ENCODE measurements at regions not wholly inside any gene's neighbourhood (a gene's known extent, or its start where the extent isn't known, plus 50 kb on each side); places are given as distances from the start of the nearest gene placed in this dataset.

DNA sequence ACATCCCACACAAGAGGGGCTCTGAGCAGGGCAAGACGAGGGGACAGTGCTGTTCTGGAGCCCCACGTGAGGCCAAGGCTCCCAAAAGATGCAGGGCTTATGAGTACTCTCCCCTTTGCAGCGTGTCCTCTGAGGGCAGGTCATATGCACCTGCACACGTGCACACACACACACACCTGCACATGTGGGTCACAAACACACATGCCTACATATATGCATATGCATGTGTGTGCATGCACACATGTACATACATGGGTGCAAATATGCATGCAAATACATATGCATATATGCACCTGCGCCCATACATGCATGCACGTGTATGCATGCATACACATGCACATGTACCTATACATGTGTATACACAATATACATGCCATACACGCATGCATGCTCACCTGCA, 197.9 kb downstream of the NPHP4 start:
- H3K36me3 ChIP-seq (ENCODE audit: control insufficient read depth in 4 of 4, insufficient read depth in 3 of 4, low read depth in 1 of 4, low read length in 3 of 4) = no peaks in the 10 kb centered on the region
- no peak overlapping the region for H3K4me3 ChIP-seq (ENCODE audit: low read depth in 1 of 3, low read length in 3 of 3)
- H3K4me1 ChIP-seq (ENCODE audit: control insufficient read depth in 4 of 4, insufficient read depth in 4 of 4, low read length in 3 of 4) = no peaks in the 10 kb centered on the region
- H3K27ac ChIP-seq (ENCODE audit: low read depth in 1 of 2, low read length in 2 of 2) = no peak overlapping the region
- 78% methylated on average over 7 of the region's 7 CpGs for WGBS
- H3K9me3 ChIP-seq (ENCODE audit: control insufficient read depth in 4 of 4, low read length in 3 of 4) = peaks cover 0 to 4% (median 2%) of the 10 kb centered on the region in 4 donors
- H3K9ac ChIP-seq (ENCODE audit: low read depth in 1 of 2, low read length in 2 of 2) = no peak overlapping the region
- DNase-seq (ENCODE audit: low spot score) = no peak
- peaks cover 0 to 5% (median 1%) of the 10 kb centered on the region in 4 donors for H3K27me3 ChIP-seq (ENCODE audit: control insufficient read depth in 4 of 4, insufficient read depth in 4 of 4, low read length in 3 of 4)
- no peak for TF ChIP-seq EGR1 (IDR thresholded peaks at IDR 0.05; ENCODE audit: low read depth in 2 of 2)
- TF ChIP-seq FOXA1 (IDR thresholded peaks at IDR 0.05) = no peak
- TF ChIP-seq, protein P1, sequence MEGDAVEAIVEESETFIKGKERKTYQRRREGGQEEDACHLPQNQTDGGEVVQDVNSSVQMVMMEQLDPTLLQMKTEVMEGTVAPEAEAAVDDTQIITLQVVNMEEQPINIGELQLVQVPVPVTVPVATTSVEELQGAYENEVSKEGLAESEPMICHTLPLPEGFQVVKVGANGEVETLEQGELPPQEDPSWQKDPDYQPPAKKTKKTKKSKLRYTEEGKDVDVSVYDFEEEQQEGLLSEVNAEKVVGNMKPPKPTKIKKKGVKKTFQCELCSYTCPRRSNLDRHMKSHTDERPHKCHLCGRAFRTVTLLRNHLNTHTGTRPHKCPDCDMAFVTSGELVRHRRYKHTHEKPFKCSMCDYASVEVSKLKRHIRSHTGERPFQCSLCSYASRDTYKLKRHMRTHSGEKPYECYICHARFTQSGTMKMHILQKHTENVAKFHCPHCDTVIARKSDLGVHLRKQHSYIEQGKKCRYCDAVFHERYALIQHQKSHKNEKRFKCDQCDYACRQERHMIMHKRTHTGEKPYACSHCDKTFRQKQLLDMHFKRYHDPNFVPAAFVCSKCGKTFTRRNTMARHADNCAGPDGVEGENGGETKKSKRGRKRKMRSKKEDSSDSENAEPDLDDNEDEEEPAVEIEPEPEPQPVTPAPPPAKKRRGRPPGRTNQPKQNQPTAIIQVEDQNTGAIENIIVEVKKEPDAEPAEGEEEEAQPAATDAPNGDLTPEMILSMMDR (IDR thresholded peaks at IDR 0.05; ENCODE audit: low read depth, low read length, missing input control) = no peak
- TF ChIP-seq FOXA2 (IDR thresholded peaks at IDR 0.05) = no peak
- TF ChIP-seq NR2F2 (IDR thresholded peaks at IDR 0.05) = no peak
- TF ChIP-seq, protein P2, sequence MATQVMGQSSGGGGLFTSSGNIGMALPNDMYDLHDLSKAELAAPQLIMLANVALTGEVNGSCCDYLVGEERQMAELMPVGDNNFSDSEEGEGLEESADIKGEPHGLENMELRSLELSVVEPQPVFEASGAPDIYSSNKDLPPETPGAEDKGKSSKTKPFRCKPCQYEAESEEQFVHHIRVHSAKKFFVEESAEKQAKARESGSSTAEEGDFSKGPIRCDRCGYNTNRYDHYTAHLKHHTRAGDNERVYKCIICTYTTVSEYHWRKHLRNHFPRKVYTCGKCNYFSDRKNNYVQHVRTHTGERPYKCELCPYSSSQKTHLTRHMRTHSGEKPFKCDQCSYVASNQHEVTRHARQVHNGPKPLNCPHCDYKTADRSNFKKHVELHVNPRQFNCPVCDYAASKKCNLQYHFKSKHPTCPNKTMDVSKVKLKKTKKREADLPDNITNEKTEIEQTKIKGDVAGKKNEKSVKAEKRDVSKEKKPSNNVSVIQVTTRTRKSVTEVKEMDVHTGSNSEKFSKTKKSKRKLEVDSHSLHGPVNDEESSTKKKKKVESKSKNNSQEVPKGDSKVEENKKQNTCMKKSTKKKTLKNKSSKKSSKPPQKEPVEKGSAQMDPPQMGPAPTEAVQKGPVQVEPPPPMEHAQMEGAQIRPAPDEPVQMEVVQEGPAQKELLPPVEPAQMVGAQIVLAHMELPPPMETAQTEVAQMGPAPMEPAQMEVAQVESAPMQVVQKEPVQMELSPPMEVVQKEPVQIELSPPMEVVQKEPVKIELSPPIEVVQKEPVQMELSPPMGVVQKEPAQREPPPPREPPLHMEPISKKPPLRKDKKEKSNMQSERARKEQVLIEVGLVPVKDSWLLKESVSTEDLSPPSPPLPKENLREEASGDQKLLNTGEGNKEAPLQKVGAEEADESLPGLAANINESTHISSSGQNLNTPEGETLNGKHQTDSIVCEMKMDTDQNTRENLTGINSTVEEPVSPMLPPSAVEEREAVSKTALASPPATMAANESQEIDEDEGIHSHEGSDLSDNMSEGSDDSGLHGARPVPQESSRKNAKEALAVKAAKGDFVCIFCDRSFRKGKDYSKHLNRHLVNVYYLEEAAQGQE (IDR thresholded peaks at IDR 0.05) = no peak
- TF ChIP-seq, protein P3, sequence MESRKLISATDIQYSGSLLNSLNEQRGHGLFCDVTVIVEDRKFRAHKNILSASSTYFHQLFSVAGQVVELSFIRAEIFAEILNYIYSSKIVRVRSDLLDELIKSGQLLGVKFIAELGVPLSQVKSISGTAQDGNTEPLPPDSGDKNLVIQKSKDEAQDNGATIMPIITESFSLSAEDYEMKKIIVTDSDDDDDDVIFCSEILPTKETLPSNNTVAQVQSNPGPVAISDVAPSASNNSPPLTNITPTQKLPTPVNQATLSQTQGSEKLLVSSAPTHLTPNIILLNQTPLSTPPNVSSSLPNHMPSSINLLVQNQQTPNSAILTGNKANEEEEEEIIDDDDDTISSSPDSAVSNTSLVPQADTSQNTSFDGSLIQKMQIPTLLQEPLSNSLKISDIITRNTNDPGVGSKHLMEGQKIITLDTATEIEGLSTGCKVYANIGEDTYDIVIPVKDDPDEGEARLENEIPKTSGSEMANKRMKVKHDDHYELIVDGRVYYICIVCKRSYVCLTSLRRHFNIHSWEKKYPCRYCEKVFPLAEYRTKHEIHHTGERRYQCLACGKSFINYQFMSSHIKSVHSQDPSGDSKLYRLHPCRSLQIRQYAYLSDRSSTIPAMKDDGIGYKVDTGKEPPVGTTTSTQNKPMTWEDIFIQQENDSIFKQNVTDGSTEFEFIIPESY (IDR thresholded peaks at IDR 0.05) = no peak
- no peak for TF ChIP-seq HNF4G (IDR thresholded peaks at IDR 0.05)
- TF ChIP-seq SP1 (IDR thresholded peaks at IDR 0.05) = no peak
- no peak for TF ChIP-seq TAF1 (conservative IDR thresholded peaks at IDR 0.05)
- TF ChIP-seq, protein P4, sequence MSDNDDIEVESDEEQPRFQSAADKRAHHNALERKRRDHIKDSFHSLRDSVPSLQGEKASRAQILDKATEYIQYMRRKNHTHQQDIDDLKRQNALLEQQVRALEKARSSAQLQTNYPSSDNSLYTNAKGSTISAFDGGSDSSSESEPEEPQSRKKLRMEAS (IDR thresholded peaks at IDR 0.05) = no peak
- TF ChIP-seq, protein P5, sequence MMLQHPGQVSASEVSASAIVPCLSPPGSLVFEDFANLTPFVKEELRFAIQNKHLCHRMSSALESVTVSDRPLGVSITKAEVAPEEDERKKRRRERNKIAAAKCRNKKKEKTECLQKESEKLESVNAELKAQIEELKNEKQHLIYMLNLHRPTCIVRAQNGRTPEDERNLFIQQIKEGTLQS (IDR thresholded peaks at IDR 0.05) = no peak
- TF ChIP-seq RAD21 (IDR thresholded peaks at IDR 0.05) = no peak

DNA sequence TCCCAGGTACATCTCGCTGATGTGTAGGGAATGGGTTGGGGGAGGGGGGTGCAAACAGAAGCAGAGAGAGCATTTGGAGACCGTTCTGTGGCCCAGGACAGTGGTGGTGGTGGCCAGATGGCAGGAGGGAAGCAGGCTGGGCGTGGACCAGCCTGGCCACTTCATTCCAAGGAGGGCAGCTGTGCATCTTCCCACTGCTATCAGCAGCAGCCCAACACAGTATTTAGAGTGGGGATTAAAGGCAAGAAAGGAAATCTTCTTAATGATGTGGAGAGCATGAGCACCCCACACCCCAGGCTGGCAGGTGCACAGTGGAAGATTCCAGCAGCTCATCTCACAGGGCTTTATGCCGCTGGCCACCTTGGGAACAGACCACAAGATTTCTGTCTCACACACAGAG, 198.7 kb downstream of the NPHP4 start:
- DNase-seq (ENCODE audit: low spot score) = no peak
- H3K9me3 ChIP-seq (ENCODE audit: control insufficient read depth in 4 of 4, low read length in 3 of 4) = peaks cover 0 to 4% (median 2%) of the 10 kb centered on the region in 4 donors
- no peak overlapping the region for H3K27ac ChIP-seq (ENCODE audit: low read depth in 1 of 2, low read length in 2 of 2)
- H3K9ac ChIP-seq (ENCODE audit: low read depth in 1 of 2, low read length in 2 of 2) = no peak overlapping the region
- H3K27me3 ChIP-seq (ENCODE audit: control insufficient read depth in 4 of 4, insufficient read depth in 4 of 4, low read length in 3 of 4) = peaks cover 0 to 5% (median 2%) of the 10 kb centered on the region in 4 donors
- no peak for TF ChIP-seq FOXA2 (IDR thresholded peaks at IDR 0.05)
- no peak for TF ChIP-seq FOXA1 (IDR thresholded peaks at IDR 0.05)
- no peak for TF ChIP-seq GABPA (IDR thresholded peaks at IDR 0.05 in 1 of 2, conservative IDR thresholded peaks at IDR 0.05 in 1 of 2)
- TF ChIP-seq, protein P1 (IDR thresholded peaks at IDR 0.05; ENCODE audit: low read depth, low read length, missing input control) = no peak
- TF ChIP-seq NR2F2 (IDR thresholded peaks at IDR 0.05) = no peak
- TF ChIP-seq RXRA (IDR thresholded peaks at IDR 0.05) = no peak
- TF ChIP-seq, protein P3 (IDR thresholded peaks at IDR 0.05) = no peak
- TF ChIP-seq YY1 (IDR thresholded peaks at IDR 0.05) = no peak
- no peak for TF ChIP-seq RAD21 (IDR thresholded peaks at IDR 0.05)
- TF ChIP-seq SP1 (IDR thresholded peaks at IDR 0.05) = no peak
- TF ChIP-seq HNF4A (conservative IDR thresholded peaks at IDR 0.05) = no peak
- TF ChIP-seq TAF1 (conservative IDR thresholded peaks at IDR 0.05) = no peak
- TF ChIP-seq EGR1 (IDR thresholded peaks at IDR 0.05; ENCODE audit: low read depth in 2 of 2) = no peak
- no peak for TF ChIP-seq HNF4G (IDR thresholded peaks at IDR 0.05)
- TF ChIP-seq JUND (IDR thresholded peaks at IDR 0.05) = no peak
- TF ChIP-seq, protein P4 (IDR thresholded peaks at IDR 0.05) = no peak
- TF ChIP-seq, protein P5 (IDR thresholded peaks at IDR 0.05) = no peak
- no peak overlapping the region for H3K4me3 ChIP-seq (ENCODE audit: low read depth in 1 of 3, low read length in 3 of 3)
- 61% methylated on average over 4 of the region's 4 CpGs for WGBS
- H3K4me1 ChIP-seq (ENCODE audit: control insufficient read depth in 4 of 4, insufficient read depth in 4 of 4, low read length in 3 of 4) = no peaks in the 10 kb centered on the region
- no peaks in the 10 kb centered on the region for H3K36me3 ChIP-seq (ENCODE audit: control insufficient read depth in 4 of 4, insufficient read depth in 3 of 4, low read depth in 1 of 4, low read length in 3 of 4)
